AG10803 (cell line): ENCODE measurements at regions not wholly inside any gene's neighbourhood (a gene's known extent, or its start where the extent isn't known, plus 50 kb on each side); places are given as distances from the start of the nearest gene placed in this dataset.

Experiments
- DNase-seq: peaks from one replicate; pipeline ENCODE4 v3.0.0; 2010; ENCODE audit warnings: low read depth
- H3K4me3 ChIP-seq: 2 replicates; pipeline ENCODE4 v1.5.1; 2011; ENCODE audit warnings: mild to moderate bottlenecking, low read length, control low read depth
- CTCF ChIP-seq: conservative IDR thresholded peaks from 2 replicates; pipeline ENCODE4 v1.5.1; 2011; ENCODE audit warnings: mild to moderate bottlenecking, low read length, control low read depth, inconsistent platforms

DNA sequence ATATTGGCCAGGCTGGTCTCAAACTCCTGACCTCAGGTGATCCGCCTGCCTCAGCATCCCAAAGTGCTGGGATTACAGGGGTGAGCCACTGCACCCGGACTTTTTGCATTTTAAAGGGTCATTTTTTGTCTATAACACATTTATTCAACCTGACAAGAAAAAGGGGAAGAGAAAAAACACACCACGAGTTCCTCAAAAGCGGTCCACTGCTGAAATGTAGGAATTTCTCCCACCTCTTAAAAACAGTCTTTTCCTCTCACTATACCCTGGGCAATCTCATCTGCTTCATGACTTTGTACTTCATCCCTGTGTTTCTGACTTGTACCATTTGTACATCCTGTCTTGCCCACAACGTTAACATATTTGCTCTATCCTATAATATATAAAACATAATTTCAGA is 413.3 kb upstream of the PTBP2 start:
- DNase-seq = no peak
- H3K4me3 ChIP-seq = no peak overlapping the region
- TF ChIP-seq CTCF = no peak

- TF ChIP-seq CTCF = no peak
- no peak overlapping the region for H3K4me3 ChIP-seq
- peak; percentile 61 for DNase-seq
These were observed 411.8 kb upstream of the PTBP2 start for GRCh38 chr1:96309783-96310182.

GRCh38 chr1:96313216-96313615 is 408.4 kb upstream of the PTBP2 start:
- peak; percentile 72 for DNase-seq
- TF ChIP-seq CTCF = no peak

DNA sequence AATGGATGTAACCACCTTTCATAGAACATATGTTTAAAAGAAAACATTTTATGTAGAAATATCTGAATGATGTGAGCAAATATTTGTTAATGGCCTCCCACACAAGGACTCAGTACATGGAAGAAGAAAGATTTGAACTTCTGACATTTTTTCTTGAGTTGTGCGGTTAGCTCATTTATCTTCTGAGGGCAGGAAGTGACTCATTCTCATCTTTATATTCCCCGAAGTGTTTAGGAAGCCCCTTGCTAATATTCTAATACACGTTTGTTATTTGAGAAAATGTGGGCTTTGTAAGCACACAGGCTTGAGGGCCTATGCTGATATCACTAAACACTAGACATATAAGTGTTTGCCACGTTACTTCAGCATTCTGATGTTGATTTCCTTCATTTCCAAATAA is 392.5 kb upstream of the PTBP2 start:
- H3K4me3 ChIP-seq = no peak overlapping the region
- DNase-seq = peak; percentile 5

More at GRCh38 chr1:96313216-96313615, 408.4 kb upstream of the PTBP2 start:
- no peak overlapping the region for H3K4me3 ChIP-seq

GRCh38 chr1:96331596-96331995 is 390.0 kb upstream of the PTBP2 start:
- no peak for DNase-seq
- TF ChIP-seq CTCF = no peak
- H3K4me3 ChIP-seq = no peak overlapping the region

More for the DNA sequence above, 392.5 kb upstream of the PTBP2 start:
- no peak for TF ChIP-seq CTCF

DNA sequence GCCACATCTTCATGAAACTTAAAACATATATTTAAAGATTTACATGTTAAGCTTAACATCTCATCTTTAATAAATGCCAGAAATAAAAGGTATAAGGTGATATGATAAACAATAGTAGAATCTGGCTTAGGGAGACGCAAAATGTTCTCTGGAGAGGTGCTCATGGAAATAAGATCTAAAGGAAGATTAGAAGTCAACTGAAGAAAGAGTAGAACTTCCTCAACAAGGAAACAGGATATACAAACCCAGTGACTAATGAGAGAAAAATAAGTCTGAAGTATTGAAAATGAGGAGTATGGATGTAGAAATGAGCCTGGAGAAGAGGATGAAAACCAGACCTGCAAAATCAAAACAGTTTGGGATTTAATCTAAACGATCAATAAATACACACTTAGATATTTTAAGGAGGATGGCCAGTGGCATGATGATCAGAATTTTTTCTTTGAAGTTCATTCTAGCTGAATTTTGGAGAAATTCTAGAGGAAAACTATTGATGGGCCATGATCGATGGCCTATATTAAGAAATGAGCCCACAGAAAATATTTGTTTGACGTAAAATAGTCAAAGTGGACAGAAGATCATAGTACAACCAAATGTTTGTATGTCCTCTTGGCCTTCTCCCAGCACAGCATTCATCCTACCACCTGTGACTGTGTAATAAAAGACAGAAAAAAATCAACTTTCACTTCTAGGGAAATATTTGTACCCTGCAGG is 387.9 kb upstream of the PTBP2 start:
- no peak for DNase-seq
- no peak for TF ChIP-seq CTCF
- no peak overlapping the region for H3K4me3 ChIP-seq

GRCh38 chr1:96334236-96334557 is 387.4 kb upstream of the PTBP2 start:
- no peak for TF ChIP-seq CTCF
- DNase-seq = no peak
- no peak overlapping the region for H3K4me3 ChIP-seq
